ENCODE measurements at regions not wholly inside any gene's neighbourhood (a gene's known extent, or its start where the extent isn't known, plus 50 kb on each side); places are given as distances from the start of the nearest gene placed in this dataset.

- TF ChIP-seq, protein P1, sequence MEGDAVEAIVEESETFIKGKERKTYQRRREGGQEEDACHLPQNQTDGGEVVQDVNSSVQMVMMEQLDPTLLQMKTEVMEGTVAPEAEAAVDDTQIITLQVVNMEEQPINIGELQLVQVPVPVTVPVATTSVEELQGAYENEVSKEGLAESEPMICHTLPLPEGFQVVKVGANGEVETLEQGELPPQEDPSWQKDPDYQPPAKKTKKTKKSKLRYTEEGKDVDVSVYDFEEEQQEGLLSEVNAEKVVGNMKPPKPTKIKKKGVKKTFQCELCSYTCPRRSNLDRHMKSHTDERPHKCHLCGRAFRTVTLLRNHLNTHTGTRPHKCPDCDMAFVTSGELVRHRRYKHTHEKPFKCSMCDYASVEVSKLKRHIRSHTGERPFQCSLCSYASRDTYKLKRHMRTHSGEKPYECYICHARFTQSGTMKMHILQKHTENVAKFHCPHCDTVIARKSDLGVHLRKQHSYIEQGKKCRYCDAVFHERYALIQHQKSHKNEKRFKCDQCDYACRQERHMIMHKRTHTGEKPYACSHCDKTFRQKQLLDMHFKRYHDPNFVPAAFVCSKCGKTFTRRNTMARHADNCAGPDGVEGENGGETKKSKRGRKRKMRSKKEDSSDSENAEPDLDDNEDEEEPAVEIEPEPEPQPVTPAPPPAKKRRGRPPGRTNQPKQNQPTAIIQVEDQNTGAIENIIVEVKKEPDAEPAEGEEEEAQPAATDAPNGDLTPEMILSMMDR (IDR thresholded peaks at IDR 0.05) = no peak
- TF ChIP-seq POLR2A (IDR thresholded peaks at IDR 0.05) = no peak
Observed at GRCh38 chr1:23625459-23625858, 66.1 kb upstream of the RPL11 start.

Measured in adrenal gland (tissue), 5 donors.